Left lung (tissue), 4 donors: ENCODE measurements at regions not wholly inside any gene's neighbourhood (a gene's known extent, or its start where the extent isn't known, plus 50 kb on each side); places are given as distances from the start of the nearest gene placed in this dataset.

Experiments used
- ATAC-seq: fragments of 200-7000 bp; cut with Tn5 transposase; one replicate; pipeline ENCODE4 v1.9.1; 2020; ENCODE audit warnings: moderate library complexity
- DNase-seq, 4 donors: peaks; one replicate each; pipeline ENCODE4 v3.0.0-alpha.2; 2013 to 2020
- H3K27ac ChIP-seq, 2 donors: fragments of 200-600 bp; sonication (generic) in 1 of 2; one replicate each; pipeline versions ENCODE4 v1.5.0 to v1.8.0; 2020 to 2021
- H3K27me3 ChIP-seq, 2 donors: fragments of 200-600 bp; sonication (generic) in 1 of 2; one replicate each; pipeline versions ENCODE4 v1.5.0 to v1.8.0; 2020 to 2021
- H3K36me3 ChIP-seq, 2 donors: fragments of 200-600 bp; sonication (generic) in 1 of 2; one replicate each; pipeline versions ENCODE4 v1.5.0 to v1.8.0; 2020 to 2021
- H3K4me1 ChIP-seq, 2 donors: fragments of 200-600 bp; one replicate each; pipeline ENCODE4 v1.8.0; 2021
- H3K4me3 ChIP-seq, 2 donors: fragments of 200-600 bp; sonication (generic) in 1 of 2; one replicate each; pipeline versions ENCODE4 v1.5.0 to v1.8.0; 2020 to 2021; ENCODE audit warnings: mild to moderate bottlenecking in 1 of 2
- H3K9me3 ChIP-seq, 2 donors: fragments of 200-600 bp; sonication (generic) in 1 of 2; one replicate each; pipeline versions ENCODE4 v1.5.0 to v1.8.0; 2020 to 2021
- CTCF ChIP-seq, 2 donors: fragments of 200-600 bp; sonication (generic) in 1 of 2; IDR thresholded peaks; one replicate each; pipeline versions ENCODE4 v1.5.0 to v1.8.0; 2021; ENCODE audit warnings: antibody characterized with exemption in 2 of 2
- intact Hi-C, 2 donors: fragments of 100-400 bp; cut with DNase I; formaldehyde crosslinking; loops; one replicate each; pipeline versions ENCODE4 v1.11.2 to v1.14.2; 2022
- donor health status: DM: no; HTN: yes; CAD: no.
- donor health status: DM: no; HTN: no; CAD: no.

GRCh38 chr4:18518098-18518497 is 496.5 kb upstream of the LCORL start:
- TF ChIP-seq CTCF (IDR thresholded peaks at IDR 0.05), result no peak
- no peaks in the 10 kb centered on the region for H3K36me3 ChIP-seq
- no peak for ATAC-seq

GRCh38 chr4:18513861-18514260 is 492.3 kb upstream of the LCORL start:
- Histone ChIP-seq H3K27me3 (no peaks in the 10 kb centered on the region), H3K4me3 (no peak overlapping the region), H3K27ac (no peak overlapping the region), H3K4me1 (no peaks in the 10 kb centered on the region), H3K36me3 (no peaks in the 10 kb centered on the region), H3K9me3 (no peaks in the 10 kb centered on the region)
- no peak for TF ChIP-seq CTCF (IDR thresholded peaks at IDR 0.05)
- DNase-seq (no peak), ATAC-seq (no peak)
- intact Hi-C loops, result no loop called here

More at GRCh38 chr4:18518098-18518497, 496.5 kb upstream of the LCORL start:
- Histone ChIP-seq H3K4me3 (no peak overlapping the region), H3K27ac (no peak overlapping the region), H3K4me1 (no peaks in the 10 kb centered on the region), H3K27me3 (no peaks in the 10 kb centered on the region), H3K9me3 (no peaks in the 10 kb centered on the region)
- no peak for DNase-seq
- intact Hi-C loops, result no loop called here

- ATAC-seq (no peak), DNase-seq (no peak)
- TF ChIP-seq CTCF (IDR thresholded peaks at IDR 0.05), result no peak
- no peaks in the 10 kb centered on the region for H3K9me3 ChIP-seq
- H3K4me1 ChIP-seq, result no peaks in the 10 kb centered on the region
- H3K36me3 ChIP-seq, result no peaks in the 10 kb centered on the region
- intact Hi-C loops, result no loop called here
- H3K27ac ChIP-seq, result no peak overlapping the region
- H3K4me3 ChIP-seq, result no peak overlapping the region
- no peaks in the 10 kb centered on the region for H3K27me3 ChIP-seq
Measured at GRCh38 chr4:18512718-18513117, 491.2 kb upstream of the LCORL start.

- intact Hi-C loops, result no loop called here
- Histone ChIP-seq H3K27me3 (no peaks in the 10 kb centered on the region), H3K9me3 (no peaks in the 10 kb centered on the region), H3K36me3 (no peaks in the 10 kb centered on the region), H3K4me1 (no peaks in the 10 kb centered on the region), H3K4me3 (no peak overlapping the region), H3K27ac (no peak overlapping the region)
- TF ChIP-seq CTCF (IDR thresholded peaks at IDR 0.05), result no peak
- no peak for ATAC-seq
- DNase-seq, result no peak
Measured at GRCh38 chr4:18511727-18512126, 490.2 kb upstream of the LCORL start.

- Histone ChIP-seq H3K36me3 (no peaks in the 10 kb centered on the region), H3K9me3 (peaks cover 0 to 2% of the 10 kb centered on the region in 2 donors), H3K27me3 (no peaks in the 10 kb centered on the region), H3K27ac (no peak overlapping the region), H3K4me1 (no peaks in the 10 kb centered on the region), H3K4me3 (no peak overlapping the region)
- ATAC-seq (no peak), DNase-seq (no peak)
- intact Hi-C loops, result no loop called here
- no peak for TF ChIP-seq CTCF (IDR thresholded peaks at IDR 0.05)
Measured at GRCh38 chr4:18508786-18509185, 487.2 kb upstream of the LCORL start.
